ENCODE measurements at regions not wholly inside any gene's neighbourhood (a gene's known extent, or its start where the extent isn't known, plus 50 kb on each side); places are given as distances from the start of the nearest gene placed in this dataset.

- no peaks in the 10 kb centered on the region for H3K9me2 ChIP-seq (ENCODE audit: insufficient read depth, low read length)
These were observed 77.2 kb upstream of the ARID1B start for GRCh38 chr6:156699935-156700334.

GRCh38 chr6:156699017-156699421 lies 78.2 kb upstream of the ARID1B start:
- no peaks in the 10 kb centered on the region for H3F3A ChIP-seq (ENCODE audit: insufficient read depth, low read length, poor library complexity, severe bottlenecking)
- TF ChIP-seq TAF1 (IDR thresholded peaks at IDR 0.05; ENCODE audit: low read depth) (no peak), SMC3 (conservative IDR thresholded peaks at IDR 0.05; ENCODE audit: poor library complexity) (no peak), REST (IDR thresholded peaks at IDR 0.05; ENCODE audit: borderline replicate concordance) (no peak)
- no peaks in the 10 kb centered on the region for H3K27me3 ChIP-seq (ENCODE audit: insufficient read depth, low read depth, low read length)
- no peaks in the 10 kb centered on the region for H3K9me3 ChIP-seq (ENCODE audit: low read length)
- H3K36me3 ChIP-seq (ENCODE audit: insufficient read depth, low read length) = no peaks in the 10 kb centered on the region
- no peak overlapping the region for H3K27ac ChIP-seq (ENCODE audit: low read length)
- no peaks in the 10 kb centered on the region for H3K9me2 ChIP-seq (ENCODE audit: insufficient read depth, low read length)
- H2AFZ ChIP-seq (ENCODE audit: low read depth, low read length) = no peak overlapping the region
- H3K9ac ChIP-seq (ENCODE audit: low read length) = no peak overlapping the region
- H4K20me1 ChIP-seq (ENCODE audit: insufficient read depth) = no peaks in the 10 kb centered on the region
- H3K4me2 ChIP-seq (ENCODE audit: low read length) = no peak overlapping the region
- H3K79me2 ChIP-seq (replicated peaks; ENCODE audit: insufficient read depth, low read length) = no peaks in the 10 kb centered on the region
- no peak overlapping the region for H3K4me3 ChIP-seq (ENCODE audit: low read length)

More at GRCh38 chr6:156699935-156700334, 77.2 kb upstream of the ARID1B start:
- H3K4me3 ChIP-seq (ENCODE audit: low read length) = no peak overlapping the region
- H3K27me3 ChIP-seq (ENCODE audit: insufficient read depth, low read depth, low read length) = no peaks in the 10 kb centered on the region
- H3K9ac ChIP-seq (ENCODE audit: low read length) = no peak overlapping the region
- no peaks in the 10 kb centered on the region for H3K36me3 ChIP-seq (ENCODE audit: insufficient read depth, low read length)
- no peaks in the 10 kb centered on the region for H4K20me1 ChIP-seq (ENCODE audit: insufficient read depth)
- H3K9me3 ChIP-seq (ENCODE audit: low read length) = no peaks in the 10 kb centered on the region
- H3K27ac ChIP-seq (ENCODE audit: low read length) = no peak overlapping the region
- no peak overlapping the region for H2AFZ ChIP-seq (ENCODE audit: low read depth, low read length)
- H3K79me2 ChIP-seq (replicated peaks; ENCODE audit: insufficient read depth, low read length) = no peaks in the 10 kb centered on the region
- TF ChIP-seq EZH2 (IDR thresholded peaks at IDR 0.05; ENCODE audit: borderline replicate concordance, insufficient read depth, low read length, poor library complexity, severe bottlenecking) (no peak), SMC3 (conservative IDR thresholded peaks at IDR 0.05; ENCODE audit: poor library complexity) (no peak), EP300 (conservative IDR thresholded peaks at IDR 0.05; ENCODE audit: poor library complexity, severe bottlenecking) (no peak), MXI1 (conservative IDR thresholded peaks at IDR 0.05; ENCODE audit: poor library complexity, severe bottlenecking) (no peak), TAF1 (IDR thresholded peaks at IDR 0.05; ENCODE audit: low read depth) (no peak), REST (IDR thresholded peaks at IDR 0.05; ENCODE audit: borderline replicate concordance) (no peak), CTCF (IDR thresholded peaks at IDR 0.05; ENCODE audit: poor library complexity, severe bottlenecking) (no peak), RAD21 (conservative IDR thresholded peaks at IDR 0.05) (no peak), POLR2AphosphoS5 (IDR thresholded peaks at IDR 0.05) (no peak)
- no peak overlapping the region for H3K4me2 ChIP-seq (ENCODE audit: low read length)
- H3F3A ChIP-seq (ENCODE audit: insufficient read depth, low read length, poor library complexity, severe bottlenecking) = no peaks in the 10 kb centered on the region

Data from neural cell (in vitro differentiated cells).